SK-N-SH (cell line): ENCODE measurements at regions not wholly inside any gene's neighbourhood (a gene's known extent, or its start where the extent isn't known, plus 50 kb on each side); places are given as distances from the start of the nearest gene placed in this dataset.

Source experiments
- CTCF ChIA-PET: fragments of 300-600, 350-600 bp; formaldehyde crosslinking; extraction: SDS; loops from one replicate; lab custom pipeline; 2021; lab: Yijun Ruan, JAX
- POLR2A ChIA-PET: fragments of 350-600 bp; sonication (Branson Sonifier 250); formaldehyde crosslinking; extraction: SDS; loops from one replicate; lab custom pipeline; 2020; ENCODE audit warnings: antibody characterized with exemption, inconsistent platforms; lab: Yijun Ruan, JAX
- DNase-seq: peaks from one replicate; pipeline ENCODE4 v3.0.0; 2012
- H2AFZ ChIP-seq: fragments of 200-600 bp; sonication (generic); 2 replicates; pipeline ENCODE4 v1.8.1; 2016; ENCODE audit warnings: antibody characterized with exemption, mild to moderate bottlenecking, low read depth
- H3F3A ChIP-seq: fragments of 200-600 bp; sonication (generic); replicated peaks from 2 replicates; pipeline ENCODE3; 2016; ENCODE audit warnings: antibody characterized with exemption, mild to moderate bottlenecking; ENCODE audit not compliant: insufficient read depth
- H3K27ac ChIP-seq, 2 experiments: fragments of 200-500 bp in 1 of 2; fragments of 200-600 bp in 1 of 2; sonication (Bioruptor generic) in 1 of 2; sonication (generic), shearing (Covaris generic) in 1 of 2; 2 replicates each; pipeline versions ENCODE4 v1.5.1 to v1.6.1; 2014 to 2016; ENCODE audit warnings: low read depth in 2 of 2, inconsistent platforms in 1 of 2, low read length in 1 of 2, mild to moderate bottlenecking in 1 of 2, mixed read lengths in 1 of 2
- H3K27me3 ChIP-seq: fragments of 200-600 bp; sonication (generic), shearing (Covaris generic); 2 replicates; pipeline ENCODE4 v1.6.1; 2016; ENCODE audit warnings: mixed run types; ENCODE audit not compliant: insufficient read depth
- H3K36me3 ChIP-seq, 2 experiments: fragments of 200-500 bp in 1 of 2; fragments of 200-600 bp in 1 of 2; sonication (Bioruptor generic) in 1 of 2; sonication (generic) in 1 of 2; replicated peaks in 1 of 2; 2 replicates each; pipeline versions ENCODE3 to v1.5.1; 2014 to 2016; ENCODE audit warnings: low read length in 1 of 2, mild to moderate bottlenecking in 1 of 2; ENCODE audit not compliant: insufficient read depth in 2 of 2, control insufficient read depth in 1 of 2
- H3K4me1 ChIP-seq, 2 experiments: fragments of 200-500 bp in 1 of 2; fragments of 200-600 bp in 1 of 2; sonication (Bioruptor generic) in 1 of 2; sonication (generic), shearing (Covaris generic) in 1 of 2; 2 replicates each; pipeline versions ENCODE4 v1.5.1 to v1.6.1; 2014 to 2016; ENCODE audit warnings: low read depth in 1 of 2, low read length in 1 of 2, mixed run types in 1 of 2; ENCODE audit not compliant: insufficient read depth in 2 of 2, control insufficient read depth in 1 of 2
- H3K4me2 ChIP-seq: fragments of 200-600 bp; sonication (generic), shearing (Covaris generic); 2 replicates; pipeline ENCODE4 v1.6.1; 2017; ENCODE audit warnings: mixed run types
- H3K4me3 ChIP-seq, 2 experiments: fragments of 200-500 bp in 1 of 2; fragments of 200-600 bp in 1 of 2; sonication (Bioruptor generic) in 1 of 2; sonication (generic), shearing (Covaris generic) in 1 of 2; 2 replicates each; pipeline versions ENCODE4 v1.5.1 to v1.8.1; 2014 to 2016; ENCODE audit warnings: low read depth in 2 of 2, inconsistent platforms in 1 of 2, low read length in 1 of 2, mild to moderate bottlenecking in 1 of 2, mixed read lengths in 1 of 2, moderate library complexity in 1 of 2
- H3K79me2 ChIP-seq: fragments of 200-600 bp; sonication (generic); 2 replicates; pipeline ENCODE4 v1.8.1; 2017; ENCODE audit warnings: mild to moderate bottlenecking; ENCODE audit not compliant: insufficient read depth
- H3K9ac ChIP-seq: fragments of 200-600 bp; sonication (generic); 2 replicates; pipeline ENCODE4 v1.6.1; 2017; ENCODE audit warnings: mixed run types
- H3K9me2 ChIP-seq: fragments of 200-600 bp; sonication (generic); 2 replicates; pipeline ENCODE4 v1.6.1; 2017; ENCODE audit warnings: mixed run types
- H3K9me3 ChIP-seq: fragments of 200-600 bp; sonication (generic); 2 replicates; pipeline ENCODE4 v1.6.1; 2017; ENCODE audit warnings: mixed run types, mild to moderate bottlenecking, moderate library complexity
- H4K20me1 ChIP-seq: fragments of 200-600 bp; sonication (generic); 2 replicates; pipeline ENCODE4 v1.6.1; 2017; ENCODE audit warnings: mild to moderate bottlenecking, mixed run types; ENCODE audit not compliant: insufficient read depth
- EP300 ChIP-seq, 2 experiments: IDR thresholded peaks; 2 replicates each; pipeline versions ENCODE4 v1.4.0 to v1.6.1; 2012; ENCODE audit warnings: borderline replicate concordance in 1 of 2, low read depth in 1 of 2, low read length in 1 of 2
- FOSL2 ChIP-seq: IDR thresholded peaks from 2 replicates; pipeline ENCODE4 v1.4.0; 2012; ENCODE audit warnings: low read depth, mild to moderate bottlenecking, moderate library complexity, borderline replicate concordance
- FOXJ3 ChIP-seq: sonication (generic); formaldehyde crosslinking; IDR thresholded peaks from 2 replicates; pipeline ENCODE4 v1.5.1; 2020; ENCODE audit warnings: mild to moderate bottlenecking, missing genetic modification reagents
- MXI1 ChIP-seq: IDR thresholded peaks from 2 replicates; pipeline ENCODE4 v1.6.1; 2012; ENCODE audit warnings: mild to moderate bottlenecking, low read depth, low read length, improper control_type of control experiment
- NFIC ChIP-seq: IDR thresholded peaks from 2 replicates; pipeline ENCODE4 v1.4.0; 2012; ENCODE audit warnings: borderline replicate concordance
- RXRA ChIP-seq: IDR thresholded peaks from 2 replicates; pipeline ENCODE4 v1.4.0; 2012; ENCODE audit warnings: low read depth, mild to moderate bottlenecking, borderline replicate concordance
- TCF12 ChIP-seq: IDR thresholded peaks from 2 replicates; pipeline ENCODE4 v1.4.0; 2012
- TEAD4 ChIP-seq: IDR thresholded peaks from 2 replicates; pipeline ENCODE4 v1.4.0; 2012; ENCODE audit warnings: mild to moderate bottlenecking, borderline replicate concordance; ENCODE audit not compliant: insufficient read depth
- WGBS: methylation state at CpG from one replicate; pipeline ENCODE4 v1.1.6; 2017; ENCODE audit warnings: low lambda C conversion rate; 5-methylcytosine and 5-hydroxymethylcytosine counted together
- TF ChIP-seq, protein P1 (sequence below): IDR thresholded peaks from 2 replicates; pipeline ENCODE4 v1.4.0; 2012; ENCODE audit warnings: low read depth
- TF ChIP-seq, protein P2 (sequence below): IDR thresholded peaks from 2 replicates; pipeline ENCODE4; 2012
- TF ChIP-seq, protein P3 (sequence below): IDR thresholded peaks from 2 replicates; pipeline ENCODE4 v1.6.1; 2012; ENCODE audit warnings: mild to moderate bottlenecking, low read depth, low read length, moderate library complexity

DNA sequence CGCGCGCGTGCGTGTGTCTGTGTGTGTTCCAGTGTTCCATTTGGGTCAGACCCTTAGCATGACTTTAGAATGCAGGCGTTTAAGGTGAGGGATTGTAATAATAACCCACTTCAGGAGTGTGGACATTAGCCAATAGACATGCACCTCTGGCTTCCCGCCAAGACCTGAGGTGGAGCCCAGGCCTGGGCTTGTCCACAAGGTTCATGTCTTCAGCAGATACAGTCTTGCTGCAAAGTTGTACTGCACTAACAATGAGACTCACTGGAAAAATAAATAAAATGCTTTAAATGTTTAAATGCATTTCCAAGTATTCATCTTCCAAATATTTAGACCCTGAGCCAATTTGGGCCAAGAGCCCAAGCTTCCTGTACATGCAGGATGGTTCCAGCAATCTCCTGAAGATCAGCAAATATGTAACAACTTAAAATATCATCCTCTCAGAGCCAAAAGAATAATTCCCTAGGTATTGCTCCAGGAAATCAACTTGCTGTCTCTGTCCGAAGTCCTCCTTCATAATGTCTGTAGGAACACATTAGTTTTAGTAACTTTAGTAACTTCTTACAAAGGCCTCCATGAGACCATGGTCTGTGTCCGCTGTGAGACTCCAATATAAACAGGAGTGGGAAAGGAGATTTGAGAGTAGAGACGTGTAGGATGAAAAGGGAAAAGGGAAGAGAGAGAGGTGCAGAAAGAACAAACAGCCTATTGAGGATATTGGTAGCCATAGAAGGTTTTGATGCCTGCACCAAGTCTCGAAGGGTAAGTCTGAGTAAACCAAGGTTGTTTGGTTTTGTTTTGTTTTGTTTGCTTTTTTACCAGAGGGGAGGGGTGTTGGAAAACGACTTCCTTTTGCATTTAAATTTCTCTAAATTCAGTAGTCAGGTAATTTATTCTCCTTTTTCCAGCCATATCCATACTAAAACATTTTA, 98.5 kb upstream of the KLF3 start:
- 67% methylated on average over 12 of the region's 12 CpGs for WGBS
- Histone ChIP-seq H3F3A (peaks cover 8% of the 10 kb centered on the region), H3K9me2 (no peaks in the 10 kb centered on the region), H3K9ac (no peak overlapping the region), H2AFZ (no peak overlapping the region; the same call in 1 of the 2 replicates), H3K27me3 (no peaks in the 10 kb centered on the region), H3K9me3 (no peaks in the 10 kb centered on the region), H3K4me3 (no peak overlapping the region), H3K27ac (peak overlapping the region in 1 of 2 experiments; percentile 19; a peak in 1 of 4 replicates), H3K36me3 (no peaks in the 10 kb centered on the region), H3K4me1 (peaks cover 7 to 24% of the 10 kb centered on the region in 2 experiments; a peak in 3 of 4 replicates), H3K4me2 (peak overlapping the region; percentile 34), H3K79me2 (no peaks in the 10 kb centered on the region)
- DNase-seq = no peak
- POLR2A ChIA-PET = no interaction called here
- peak; percentile 8; the same call in 1 of the 2 replicates for TF ChIP-seq TCF12
- TF ChIP-seq NFIC = peak; percentile 58; the same call in 1 of the 2 replicates
- peak; percentile 7; the same call in 1 of the 2 replicates for TF ChIP-seq FOSL2
- TF ChIP-seq FOXJ3 (CRISPR knock-in tag) = no peak
- TF ChIP-seq, all 33 proteins: peak for 3
- H4K20me1 ChIP-seq = no peaks in the 10 kb centered on the region
- CTCF ChIA-PET = no interaction called here

DNA sequence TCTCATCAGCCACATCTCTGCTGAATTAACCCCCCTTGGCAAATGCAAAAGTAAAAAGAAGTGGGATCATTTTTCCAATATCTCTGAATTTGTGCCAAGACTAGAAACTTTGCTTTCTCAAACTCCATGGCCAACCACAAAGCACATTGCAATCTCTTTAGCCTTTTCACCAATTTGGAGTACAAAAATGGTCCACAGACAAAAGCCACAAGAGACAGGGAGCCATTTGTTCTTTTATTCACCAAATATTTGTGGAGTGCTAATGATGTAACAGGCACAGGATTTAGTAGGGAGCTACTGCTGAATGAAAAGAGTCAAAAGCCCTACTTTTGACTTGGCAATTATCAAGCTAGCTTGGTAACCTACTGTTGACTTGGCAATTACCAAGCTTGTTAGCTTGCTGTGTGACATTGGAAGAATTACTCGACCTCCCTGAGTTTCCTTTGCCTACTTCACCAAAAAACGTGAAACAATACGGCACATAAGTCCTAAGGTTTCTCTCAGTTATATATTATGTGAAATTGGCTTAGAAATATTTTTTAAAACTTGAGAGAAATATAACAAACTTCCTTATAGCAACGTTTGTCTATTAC, 97.1 kb upstream of the KLF3 start:
- no peak for TF ChIP-seq EP300 (IDR thresholded peaks at IDR 0.05; ENCODE audit: borderline replicate concordance in 1 of 2, low read depth in 1 of 2, low read length in 1 of 2)
- TF ChIP-seq, protein P1, sequence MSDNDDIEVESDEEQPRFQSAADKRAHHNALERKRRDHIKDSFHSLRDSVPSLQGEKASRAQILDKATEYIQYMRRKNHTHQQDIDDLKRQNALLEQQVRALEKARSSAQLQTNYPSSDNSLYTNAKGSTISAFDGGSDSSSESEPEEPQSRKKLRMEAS = no peak
- TF ChIP-seq, all 33 proteins: peak for 0
- no peak overlapping the region; the same call in 1 of the 2 replicates for H3K4me2 ChIP-seq
- no peaks in the 10 kb centered on the region for H3K9me3 ChIP-seq
- H3K9ac ChIP-seq = no peak overlapping the region
- no peaks in the 10 kb centered on the region for H4K20me1 ChIP-seq
- POLR2A ChIA-PET = no interaction called here
- H3K36me3 ChIP-seq = no peaks in the 10 kb centered on the region
- H3K79me2 ChIP-seq = no peaks in the 10 kb centered on the region
- no peak overlapping the region for H2AFZ ChIP-seq
- WGBS = 46% methylated on average over 4 of the region's 4 CpGs
- H3K9me2 ChIP-seq = no peaks in the 10 kb centered on the region
- peaks cover 4 to 24% of the 10 kb centered on the region in 2 experiments; a peak in 3 of 4 replicates for H3K4me1 ChIP-seq
- no peak overlapping the region for H3K4me3 ChIP-seq
- peaks cover 8% of the 10 kb centered on the region for H3F3A ChIP-seq
- DNase-seq = no peak
- CTCF ChIA-PET = interaction anchor here (1.7 kb wide), 1 partner anchor 14 kb away, joined by 5 read pairs; no protein-coding TSS in a partner anchor
- H3K27me3 ChIP-seq = no peaks in the 10 kb centered on the region
- H3K27ac ChIP-seq = no peak overlapping the region

DNA sequence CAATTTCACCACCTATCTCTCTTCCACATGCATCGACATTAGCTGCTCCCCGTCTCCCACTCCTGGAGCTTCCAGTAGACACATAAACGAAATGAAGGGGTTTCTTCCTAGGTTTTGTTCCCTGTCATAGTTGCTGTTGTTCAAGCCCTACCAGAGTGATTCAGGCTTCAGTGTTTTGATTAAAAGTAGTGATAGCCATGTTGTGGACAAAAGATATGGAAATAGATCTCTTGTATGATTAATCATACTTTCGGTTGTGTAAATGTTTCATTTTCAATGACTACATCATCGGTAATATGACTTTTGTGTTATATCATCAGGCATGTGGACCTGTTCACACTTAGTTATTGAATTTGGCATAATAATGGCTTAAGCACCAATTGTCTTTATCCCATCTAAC, 96.5 kb upstream of the KLF3 start:
- Histone ChIP-seq H3K4me2 (peak overlapping the region; percentile 18; the same call in 1 of the 2 replicates), H3K36me3 (no peaks in the 10 kb centered on the region), H3K9me2 (no peaks in the 10 kb centered on the region), H3K27me3 (no peaks in the 10 kb centered on the region), H3K4me3 (no peak overlapping the region)
- 52% methylated on average over 5 of the region's 5 CpGs for WGBS
- TF ChIP-seq TEAD4 = no peak
- TF ChIP-seq RXRA = no peak
- TF ChIP-seq, protein P2, sequence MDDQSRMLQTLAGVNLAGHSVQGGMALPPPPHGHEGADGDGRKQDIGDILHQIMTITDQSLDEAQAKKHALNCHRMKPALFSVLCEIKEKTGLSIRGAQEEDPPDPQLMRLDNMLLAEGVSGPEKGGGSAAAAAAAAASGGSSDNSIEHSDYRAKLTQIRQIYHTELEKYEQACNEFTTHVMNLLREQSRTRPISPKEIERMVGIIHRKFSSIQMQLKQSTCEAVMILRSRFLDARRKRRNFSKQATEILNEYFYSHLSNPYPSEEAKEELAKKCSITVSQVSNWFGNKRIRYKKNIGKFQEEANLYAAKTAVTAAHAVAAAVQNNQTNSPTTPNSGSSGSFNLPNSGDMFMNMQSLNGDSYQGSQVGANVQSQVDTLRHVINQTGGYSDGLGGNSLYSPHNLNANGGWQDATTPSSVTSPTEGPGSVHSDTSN = peak; percentile 48; the same call in 1 of the 2 replicates
- peak; percentile 33 for TF ChIP-seq TCF12
- 0 out of 2 replicates have a peak, but pooled peaks have one; percentile 4 for TF ChIP-seq FOSL2
- TF ChIP-seq, protein P3, sequence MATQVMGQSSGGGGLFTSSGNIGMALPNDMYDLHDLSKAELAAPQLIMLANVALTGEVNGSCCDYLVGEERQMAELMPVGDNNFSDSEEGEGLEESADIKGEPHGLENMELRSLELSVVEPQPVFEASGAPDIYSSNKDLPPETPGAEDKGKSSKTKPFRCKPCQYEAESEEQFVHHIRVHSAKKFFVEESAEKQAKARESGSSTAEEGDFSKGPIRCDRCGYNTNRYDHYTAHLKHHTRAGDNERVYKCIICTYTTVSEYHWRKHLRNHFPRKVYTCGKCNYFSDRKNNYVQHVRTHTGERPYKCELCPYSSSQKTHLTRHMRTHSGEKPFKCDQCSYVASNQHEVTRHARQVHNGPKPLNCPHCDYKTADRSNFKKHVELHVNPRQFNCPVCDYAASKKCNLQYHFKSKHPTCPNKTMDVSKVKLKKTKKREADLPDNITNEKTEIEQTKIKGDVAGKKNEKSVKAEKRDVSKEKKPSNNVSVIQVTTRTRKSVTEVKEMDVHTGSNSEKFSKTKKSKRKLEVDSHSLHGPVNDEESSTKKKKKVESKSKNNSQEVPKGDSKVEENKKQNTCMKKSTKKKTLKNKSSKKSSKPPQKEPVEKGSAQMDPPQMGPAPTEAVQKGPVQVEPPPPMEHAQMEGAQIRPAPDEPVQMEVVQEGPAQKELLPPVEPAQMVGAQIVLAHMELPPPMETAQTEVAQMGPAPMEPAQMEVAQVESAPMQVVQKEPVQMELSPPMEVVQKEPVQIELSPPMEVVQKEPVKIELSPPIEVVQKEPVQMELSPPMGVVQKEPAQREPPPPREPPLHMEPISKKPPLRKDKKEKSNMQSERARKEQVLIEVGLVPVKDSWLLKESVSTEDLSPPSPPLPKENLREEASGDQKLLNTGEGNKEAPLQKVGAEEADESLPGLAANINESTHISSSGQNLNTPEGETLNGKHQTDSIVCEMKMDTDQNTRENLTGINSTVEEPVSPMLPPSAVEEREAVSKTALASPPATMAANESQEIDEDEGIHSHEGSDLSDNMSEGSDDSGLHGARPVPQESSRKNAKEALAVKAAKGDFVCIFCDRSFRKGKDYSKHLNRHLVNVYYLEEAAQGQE = no peak
- TF ChIP-seq MXI1 = no peak
- TF ChIP-seq, all 33 proteins: peak for 3
- no peaks in the 10 kb centered on the region for H4K20me1 ChIP-seq
- H3K27ac ChIP-seq = no peak overlapping the region
- POLR2A ChIA-PET = no interaction called here
- H3K9ac ChIP-seq = no peak overlapping the region
- H2AFZ ChIP-seq = no peak overlapping the region
- H3F3A ChIP-seq = peaks cover 8% of the 10 kb centered on the region
- H3K4me1 ChIP-seq = peaks cover 4 to 24% of the 10 kb centered on the region in 2 experiments; a peak in 3 of 4 replicates
- H3K79me2 ChIP-seq = no peaks in the 10 kb centered on the region
- DNase-seq = no peak
- CTCF ChIA-PET = interaction anchor here (1.7 kb wide), 1 partner anchor 13 kb away, joined by 5 read pairs; no protein-coding TSS in a partner anchor
- no peaks in the 10 kb centered on the region for H3K9me3 ChIP-seq
